22Rv1 (cell line): ENCODE measurements at regions not wholly inside any gene's neighbourhood (a gene's known extent, or its start where the extent isn't known, plus 50 kb on each side); places are given as distances from the start of the nearest gene placed in this dataset.

Source experiments
- H3K27ac ChIP-seq: fragments of 450-650 bp; 2 replicates; pipeline ENCODE4 v1.5.1; 2017
- CTCF ChIP-seq: fragments of 450-650 bp; IDR thresholded peaks from 2 replicates; pipeline ENCODE4 v1.5.1; 2017; ENCODE audit warnings: mild to moderate bottlenecking
- ZFX ChIP-seq: fragments of 450-650 bp; IDR thresholded peaks from 2 replicates; pipeline ENCODE4 v1.6.1; 2017; ENCODE audit warnings: antibody characterized with exemption, borderline replicate concordance

- TF ChIP-seq CTCF (no peak), ZFX (no peak)
- no peak overlapping the region for H3K27ac ChIP-seq
These were observed 179.2 kb upstream of the HCCS start for GRCh38 chrX:10931976-10932375.

DNA sequence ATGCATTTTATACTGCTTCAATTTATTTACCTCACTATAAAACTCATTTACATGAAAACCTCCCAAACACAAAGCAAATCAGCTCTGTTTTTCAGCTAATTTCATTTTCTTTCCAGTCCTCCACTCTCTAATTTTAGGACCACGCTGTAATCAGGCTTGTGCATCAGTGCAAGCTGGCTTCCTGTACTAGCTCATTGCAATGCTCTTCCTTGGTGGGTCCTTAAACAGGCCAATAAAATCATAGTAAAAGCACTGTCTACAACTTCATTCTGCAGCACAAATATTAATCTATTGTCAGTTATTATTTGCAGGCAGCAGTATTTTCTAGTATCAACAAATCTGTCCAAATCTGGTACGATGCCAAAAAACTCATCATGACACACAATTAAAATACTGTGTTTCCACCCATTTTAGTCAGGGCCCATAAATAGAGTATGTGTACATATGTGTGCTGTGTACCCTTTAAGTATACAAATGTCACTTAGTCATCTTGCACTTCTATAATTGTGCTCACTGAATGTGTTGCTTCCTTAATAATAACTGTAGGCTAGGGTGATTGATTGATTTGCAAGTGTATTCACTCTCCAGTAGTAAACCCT, 178.2 kb upstream of the HCCS start:
- H3K27ac ChIP-seq, result no peak overlapping the region
- no peak for TF ChIP-seq CTCF
- TF ChIP-seq ZFX, result no peak

- TF ChIP-seq ZFX, result no peak
- TF ChIP-seq CTCF, result no peak
- no peak overlapping the region for H3K27ac ChIP-seq
These were observed 175.6 kb upstream of the HCCS start for GRCh38 chrX:10935501-10935900.

GRCh38 chrX:10936976-10937375, 174.2 kb upstream of the HCCS start:
- TF ChIP-seq ZFX (no peak), CTCF (no peak)
- H3K27ac ChIP-seq, result no peak overlapping the region

DNA sequence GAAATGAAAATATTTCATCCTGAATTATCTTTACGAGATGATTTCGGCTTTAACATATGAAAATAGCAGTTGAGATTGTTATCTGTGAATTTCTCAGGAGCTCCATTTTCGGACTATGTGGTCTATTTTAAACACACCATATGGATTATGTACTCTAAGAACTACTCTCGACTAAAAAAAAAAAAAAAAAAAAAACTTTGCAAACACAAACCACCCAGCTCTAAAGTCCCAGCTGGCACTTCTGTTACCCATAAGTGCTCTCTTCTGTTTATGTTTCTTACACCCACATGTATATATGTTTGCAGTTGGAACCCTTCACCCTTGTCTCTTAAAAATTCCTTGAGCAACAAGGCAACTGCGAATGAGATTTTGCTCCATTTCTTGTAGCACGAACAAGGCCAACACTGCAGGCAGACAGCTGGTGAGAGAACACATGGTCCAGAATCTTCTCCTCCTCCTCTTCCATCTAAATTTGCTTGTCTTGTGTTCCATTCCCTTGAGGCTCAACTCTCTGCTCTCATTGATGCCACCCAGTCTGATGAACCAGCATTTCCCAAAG, 172.7 kb upstream of the HCCS start:
- H3K27ac ChIP-seq, result peak overlapping the region; percentile 65; the same call in 1 of the 2 replicates
- TF ChIP-seq CTCF, result no peak
- TF ChIP-seq ZFX, result no peak

DNA sequence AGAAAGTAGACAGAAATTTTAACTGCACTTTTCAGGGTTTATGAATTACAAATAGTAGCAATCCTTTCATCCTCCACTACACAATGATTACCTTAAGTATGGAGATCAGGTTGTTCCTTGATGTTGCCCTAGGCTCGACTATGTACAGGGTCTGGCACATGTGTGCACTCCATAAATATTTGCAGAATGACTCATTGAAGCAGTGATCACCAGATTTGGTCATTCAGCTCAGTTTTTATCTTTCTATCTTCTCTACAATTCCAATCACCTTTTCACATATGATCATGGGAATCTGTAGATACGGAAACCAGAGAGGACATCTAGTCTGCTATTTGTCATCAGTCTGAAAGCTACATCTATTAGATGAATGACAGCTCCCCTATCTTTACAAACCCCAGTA, 171.7 kb upstream of the HCCS start:
- TF ChIP-seq ZFX (no peak), CTCF (no peak)
- H3K27ac ChIP-seq, result peak overlapping the region; percentile 65

DNA sequence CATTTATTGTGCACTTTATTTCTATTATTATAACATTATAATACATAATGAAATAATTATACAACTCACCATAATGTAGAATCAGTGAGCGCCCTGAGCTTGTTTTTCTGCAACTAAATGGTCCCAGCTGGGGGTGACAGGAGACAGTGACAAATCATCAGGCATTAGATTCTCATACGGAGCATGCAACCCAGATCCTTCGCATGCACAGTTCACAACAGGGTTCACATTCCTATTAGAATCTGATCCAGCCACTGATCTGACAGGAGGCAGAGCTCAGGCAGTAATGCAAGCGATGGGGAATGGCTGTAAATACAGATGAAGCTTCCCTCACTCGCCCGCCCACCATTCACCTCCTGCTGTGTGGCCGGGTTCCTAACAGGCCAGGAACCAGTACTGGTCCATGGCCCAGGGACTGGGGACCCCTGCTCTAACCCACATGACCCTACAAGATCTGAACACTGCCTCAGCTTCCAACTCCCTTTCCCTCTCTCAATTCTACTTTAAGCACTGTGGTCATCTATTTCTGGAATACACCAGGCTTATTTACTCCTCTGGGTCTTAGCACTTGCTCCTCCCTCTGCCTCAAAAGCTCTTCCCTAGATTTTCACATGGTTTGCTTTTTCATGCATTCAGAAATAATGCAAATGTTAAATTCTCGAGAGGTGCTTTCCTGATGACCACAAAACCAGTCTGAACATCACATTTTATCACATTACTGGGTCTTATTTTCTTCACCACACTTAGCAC, 166.8 kb upstream of the HCCS start:
- no peak for TF ChIP-seq ZFX
- no peak for TF ChIP-seq CTCF
- no peak overlapping the region for H3K27ac ChIP-seq
